ENCODE measurements at regions not wholly inside any gene's neighbourhood (a gene's known extent, or its start where the extent isn't known, plus 50 kb on each side); places are given as distances from the start of the nearest gene placed in this dataset.

DNA sequence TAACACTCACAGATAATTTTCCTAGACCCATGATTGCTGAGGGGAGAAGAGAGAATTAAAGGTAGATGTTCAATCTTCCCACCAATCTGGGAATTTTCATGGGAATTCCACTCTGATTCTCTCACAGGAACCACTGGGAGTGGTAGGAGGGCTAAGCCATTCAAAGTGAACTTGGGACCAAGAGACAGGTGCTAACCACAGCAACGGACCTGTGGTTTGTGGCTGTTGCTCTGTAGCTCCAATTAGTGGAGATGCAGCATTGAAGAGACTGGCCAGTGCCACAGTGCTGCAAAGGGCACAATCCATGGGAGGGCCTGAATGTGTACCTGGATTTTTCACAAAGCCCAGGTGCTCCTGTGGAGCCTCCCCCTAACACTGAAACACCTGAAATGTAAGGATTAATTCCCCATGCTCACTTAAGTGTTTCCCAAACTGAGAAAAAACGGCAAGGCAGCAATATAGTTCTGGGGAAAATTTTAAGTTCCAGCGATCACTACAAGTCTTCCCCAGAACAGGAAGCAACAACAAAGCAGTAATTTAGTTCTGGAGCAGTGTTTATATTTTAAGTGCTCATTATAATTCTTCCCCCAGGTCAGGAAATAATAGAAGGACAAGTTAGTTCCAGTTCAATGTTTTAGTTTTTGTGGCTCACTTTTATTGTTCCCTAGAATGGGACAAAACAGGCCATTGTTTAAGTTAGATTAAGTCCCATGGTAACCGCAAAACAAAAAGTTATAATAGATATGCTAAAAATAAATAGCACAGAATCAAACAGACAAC is 1045.8 kb downstream of the CNTNAP5 start:
- TF ChIP-seq, protein P1, sequence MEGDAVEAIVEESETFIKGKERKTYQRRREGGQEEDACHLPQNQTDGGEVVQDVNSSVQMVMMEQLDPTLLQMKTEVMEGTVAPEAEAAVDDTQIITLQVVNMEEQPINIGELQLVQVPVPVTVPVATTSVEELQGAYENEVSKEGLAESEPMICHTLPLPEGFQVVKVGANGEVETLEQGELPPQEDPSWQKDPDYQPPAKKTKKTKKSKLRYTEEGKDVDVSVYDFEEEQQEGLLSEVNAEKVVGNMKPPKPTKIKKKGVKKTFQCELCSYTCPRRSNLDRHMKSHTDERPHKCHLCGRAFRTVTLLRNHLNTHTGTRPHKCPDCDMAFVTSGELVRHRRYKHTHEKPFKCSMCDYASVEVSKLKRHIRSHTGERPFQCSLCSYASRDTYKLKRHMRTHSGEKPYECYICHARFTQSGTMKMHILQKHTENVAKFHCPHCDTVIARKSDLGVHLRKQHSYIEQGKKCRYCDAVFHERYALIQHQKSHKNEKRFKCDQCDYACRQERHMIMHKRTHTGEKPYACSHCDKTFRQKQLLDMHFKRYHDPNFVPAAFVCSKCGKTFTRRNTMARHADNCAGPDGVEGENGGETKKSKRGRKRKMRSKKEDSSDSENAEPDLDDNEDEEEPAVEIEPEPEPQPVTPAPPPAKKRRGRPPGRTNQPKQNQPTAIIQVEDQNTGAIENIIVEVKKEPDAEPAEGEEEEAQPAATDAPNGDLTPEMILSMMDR (IDR thresholded peaks at IDR 0.05 in 4 of 5, conservative IDR thresholded peaks at IDR 0.05 in 1 of 5): no peak
- TF ChIP-seq POLR2A (IDR thresholded peaks at IDR 0.05): no peak

All from gastrocnemius medialis (tissue), 4 donors.